ENCODE measurements at regions not wholly inside any gene's neighbourhood (a gene's known extent, or its start where the extent isn't known, plus 50 kb on each side); places are given as distances from the start of the nearest gene placed in this dataset.
"Not testable (repeated sequence)": the region's sequence is repeated elsewhere in the genome, so short reads cannot be mapped to it uniquely, and the experiment has no call there.

- H3K4me1 Mint-ChIP-seq; H3K4me1 ChIP-seq (ENCODE audit: control insufficient read depth in 2 of 2, insufficient read depth in 2 of 2, low read length in 2 of 2); CTCF ChIA-PET; H3K27ac Mint-ChIP-seq; H3K27me3 ChIP-seq (replicated peaks in 1 of 4; ENCODE audit: control extremely low read depth in 1 of 4, control insufficient read depth in 3 of 4, insufficient read depth in 4 of 4, low read length in 3 of 4); H3K79me2 ChIP-seq (ENCODE audit: control insufficient read depth, insufficient read depth, low read length); H3K27me3 Mint-ChIP-seq; H3K4me3 ChIP-seq (ENCODE audit: control extremely low read depth in 1 of 5, extremely low read depth in 1 of 5, insufficient read depth in 1 of 5, low read depth in 2 of 5, low read length in 4 of 5); H3K36me3 ChIP-seq (replicated peaks in 1 of 2; ENCODE audit: control extremely low read depth in 1 of 2, control insufficient read depth in 1 of 2, extremely low read depth in 1 of 2, insufficient read depth in 2 of 2, low read length in 1 of 2); POLR2A ChIA-PET; H3K9me3 ChIP-seq (ENCODE audit: control extremely low read depth in 1 of 3, control insufficient read depth in 2 of 3, insufficient read depth in 1 of 3, low read length in 2 of 3); H3K9me3 Mint-ChIP-seq (ENCODE audit: insufficient read depth); H3K9ac ChIP-seq (ENCODE audit: low read length); H4K20me1 ChIP-seq (ENCODE audit: control insufficient read depth, insufficient read depth, low read length, poor library complexity, severe bottlenecking); intact Hi-C loops (cut with micrococcal nuclease); H3K4me2 ChIP-seq (replicated peaks; ENCODE audit: low read depth, low read length, poor library complexity, severe bottlenecking); H3K4me3 Mint-ChIP-seq; H2AFZ ChIP-seq (ENCODE audit: insufficient read depth, low read depth, low read length, poor library complexity, severe bottlenecking); DNase-seq; ATAC-seq (ENCODE audit: low read depth); H3K27ac ChIP-seq (ENCODE audit: low read length in 2 of 2): not testable (repeated sequence)
These were observed 353.9 kb upstream of the TGIF2LX start for GRCh38 chrX:89567787-89568186.

- H3K9me3 ChIP-seq (ENCODE audit: control extremely low read depth in 1 of 3, control insufficient read depth in 2 of 3, insufficient read depth in 1 of 3, low read length in 2 of 3); H3K27ac ChIP-seq (ENCODE audit: low read length in 2 of 2); ATAC-seq (ENCODE audit: low read depth); H2AFZ ChIP-seq (ENCODE audit: insufficient read depth, low read depth, low read length, poor library complexity, severe bottlenecking); intact Hi-C loops (cut with micrococcal nuclease); H3K27me3 ChIP-seq (replicated peaks in 1 of 4; ENCODE audit: control extremely low read depth in 1 of 4, control insufficient read depth in 3 of 4, insufficient read depth in 4 of 4, low read length in 3 of 4); H3K4me1 Mint-ChIP-seq; POLR2A ChIA-PET; H3K27ac Mint-ChIP-seq; H3K27me3 Mint-ChIP-seq; H3K9ac ChIP-seq (ENCODE audit: low read length); H3K36me3 ChIP-seq (replicated peaks in 1 of 2; ENCODE audit: control extremely low read depth in 1 of 2, control insufficient read depth in 1 of 2, extremely low read depth in 1 of 2, insufficient read depth in 2 of 2, low read length in 1 of 2); CTCF ChIA-PET; H3K79me2 ChIP-seq (ENCODE audit: control insufficient read depth, insufficient read depth, low read length); H4K20me1 ChIP-seq (ENCODE audit: control insufficient read depth, insufficient read depth, low read length, poor library complexity, severe bottlenecking); H3K4me2 ChIP-seq (replicated peaks; ENCODE audit: low read depth, low read length, poor library complexity, severe bottlenecking); H3K4me3 Mint-ChIP-seq; H3K4me3 ChIP-seq (ENCODE audit: control extremely low read depth in 1 of 5, extremely low read depth in 1 of 5, insufficient read depth in 1 of 5, low read depth in 2 of 5, low read length in 4 of 5); H3K9me3 Mint-ChIP-seq (ENCODE audit: insufficient read depth); H3K4me1 ChIP-seq (ENCODE audit: control insufficient read depth in 2 of 2, insufficient read depth in 2 of 2, low read length in 2 of 2); DNase-seq: not testable (repeated sequence)
- WGBS (ENCODE audit: insufficient coverage) = no CpG with 5 or more reads among the region's 4 CpGs
These were observed 339.8 kb upstream of the TGIF2LX start for GRCh38 chrX:89581868-89582267.

GRCh38 chrX:89631858-89632257 lies 289.9 kb upstream of the TGIF2LX start:
- H3K4me2 ChIP-seq (replicated peaks; ENCODE audit: low read depth, low read length, poor library complexity, severe bottlenecking); H3K27me3 Mint-ChIP-seq; H3K9ac ChIP-seq (ENCODE audit: low read length); H3K36me3 ChIP-seq (replicated peaks in 1 of 2; ENCODE audit: control extremely low read depth in 1 of 2, control insufficient read depth in 1 of 2, extremely low read depth in 1 of 2, insufficient read depth in 2 of 2, low read length in 1 of 2); H2AFZ ChIP-seq (ENCODE audit: insufficient read depth, low read depth, low read length, poor library complexity, severe bottlenecking); H3K27ac ChIP-seq (ENCODE audit: low read length in 2 of 2); H4K20me1 ChIP-seq (ENCODE audit: control insufficient read depth, insufficient read depth, low read length, poor library complexity, severe bottlenecking); H3K4me1 Mint-ChIP-seq; CTCF ChIA-PET; H3K9me3 Mint-ChIP-seq (ENCODE audit: insufficient read depth); H3K27me3 ChIP-seq (replicated peaks in 1 of 4; ENCODE audit: control extremely low read depth in 1 of 4, control insufficient read depth in 3 of 4, insufficient read depth in 4 of 4, low read length in 3 of 4); intact Hi-C loops (cut with micrococcal nuclease); H3K9me3 ChIP-seq (ENCODE audit: control extremely low read depth in 1 of 3, control insufficient read depth in 2 of 3, insufficient read depth in 1 of 3, low read length in 2 of 3); H3K27ac Mint-ChIP-seq; H3K4me3 ChIP-seq (ENCODE audit: control extremely low read depth in 1 of 5, extremely low read depth in 1 of 5, insufficient read depth in 1 of 5, low read depth in 2 of 5, low read length in 4 of 5); H3K79me2 ChIP-seq (ENCODE audit: control insufficient read depth, insufficient read depth, low read length); ATAC-seq (ENCODE audit: low read depth); POLR2A ChIA-PET; DNase-seq; H3K4me3 Mint-ChIP-seq; H3K4me1 ChIP-seq (ENCODE audit: control insufficient read depth in 2 of 2, insufficient read depth in 2 of 2, low read length in 2 of 2): not testable (repeated sequence)
- no CpG with 5 or more reads among the region's 2 CpGs for WGBS (ENCODE audit: insufficient coverage)

- POLR2A ChIA-PET; H3K9me3 Mint-ChIP-seq (ENCODE audit: insufficient read depth); H2AFZ ChIP-seq (ENCODE audit: insufficient read depth, low read depth, low read length, poor library complexity, severe bottlenecking); H3K9me3 ChIP-seq (ENCODE audit: control extremely low read depth in 1 of 3, control insufficient read depth in 2 of 3, insufficient read depth in 1 of 3, low read length in 2 of 3); ATAC-seq (ENCODE audit: low read depth); H3K27me3 Mint-ChIP-seq; H3K9ac ChIP-seq (ENCODE audit: low read length); H3K79me2 ChIP-seq (ENCODE audit: control insufficient read depth, insufficient read depth, low read length); H3K36me3 ChIP-seq (replicated peaks in 1 of 2; ENCODE audit: control extremely low read depth in 1 of 2, control insufficient read depth in 1 of 2, extremely low read depth in 1 of 2, insufficient read depth in 2 of 2, low read length in 1 of 2); DNase-seq; H3K4me1 ChIP-seq (ENCODE audit: control insufficient read depth in 2 of 2, insufficient read depth in 2 of 2, low read length in 2 of 2); H3K4me3 Mint-ChIP-seq; H3K4me2 ChIP-seq (replicated peaks; ENCODE audit: low read depth, low read length, poor library complexity, severe bottlenecking); intact Hi-C loops (cut with micrococcal nuclease); H3K27me3 ChIP-seq (replicated peaks in 1 of 4; ENCODE audit: control extremely low read depth in 1 of 4, control insufficient read depth in 3 of 4, insufficient read depth in 4 of 4, low read length in 3 of 4); CTCF ChIA-PET; H3K4me3 ChIP-seq (ENCODE audit: control extremely low read depth in 1 of 5, extremely low read depth in 1 of 5, insufficient read depth in 1 of 5, low read depth in 2 of 5, low read length in 4 of 5); H3K27ac ChIP-seq (ENCODE audit: low read length in 2 of 2); H4K20me1 ChIP-seq (ENCODE audit: control insufficient read depth, insufficient read depth, low read length, poor library complexity, severe bottlenecking); H3K27ac Mint-ChIP-seq; H3K4me1 Mint-ChIP-seq: not testable (repeated sequence)
- WGBS (ENCODE audit: insufficient coverage) = no CpG with 5 or more reads among the region's 4 CpGs
These were observed 285.8 kb upstream of the TGIF2LX start for GRCh38 chrX:89635887-89636286.
